Testis (tissue), 2 donors: ENCODE measurements at regions not wholly inside any gene's neighbourhood (a gene's known extent, or its start where the extent isn't known, plus 50 kb on each side); places are given as distances from the start of the nearest gene placed in this dataset.
"Not testable (repeated sequence)": the region's sequence is repeated elsewhere in the genome, so short reads cannot be mapped to it uniquely, and the experiment has no call there.

Experiments
- DNase-seq: peaks from one replicate; pipeline ENCODE4 v3.0.0-alpha.2; 2019
- H3K27ac ChIP-seq, 2 donors: fragments of 200-600 bp; sonication (generic); one replicate each; pipeline ENCODE4 v1.5.1; 2019
- H3K27me3 ChIP-seq: fragments of 200-600 bp; sonication (generic); one replicate; pipeline ENCODE4 v1.5.1; 2019
- H3K36me3 ChIP-seq: fragments of 200-600 bp; sonication (generic); one replicate; pipeline ENCODE4 v1.5.1; 2017; ENCODE audit warnings: low read depth; ENCODE audit errors: missing control alignments
- H3K4me1 ChIP-seq: fragments of 200-600 bp; sonication (generic); one replicate; pipeline ENCODE4 v1.5.1; 2019
- H3K4me3 ChIP-seq, 2 donors: fragments of 200-600 bp; sonication (generic); one replicate each; pipeline ENCODE4 v1.5.1; 2017 to 2019
- H3K9me3 ChIP-seq: fragments of 200-600 bp; sonication (generic); one replicate; pipeline ENCODE4 v1.5.1; 2017
- CTCF ChIP-seq, 3 experiments: fragments of 450-650 bp in 2 of 3; fragments of 200-600 bp in 1 of 3; sonication (generic) in 1 of 3; IDR thresholded peaks; one replicate each; pipeline ENCODE4 v1.5.1; 2016 to 2019; ENCODE audit warnings: antibody characterized with exemption in 3 of 3, mild to moderate bottlenecking in 2 of 3, moderate library complexity in 1 of 3
- POLR2A ChIP-seq: fragments of 450-650 bp; IDR thresholded peaks from one replicate; pipeline ENCODE4 v1.6.1; 2017; ENCODE audit warnings: antibody characterized with exemption, mild to moderate bottlenecking, moderate library complexity
- WGBS, 2 donors: methylation state at CpG; one replicate each; pipeline ENCODE4 v1.1.5; 2018; 5-methylcytosine and 5-hydroxymethylcytosine counted together
- intact Hi-C: fragments of 100-400 bp; cut with DNase I; formaldehyde crosslinking; loops from one replicate; pipeline ENCODE4 v1.15.1; 2023; ENCODE audit warnings: low total_unique reads

GRCh38 chr7:115802415-115802814 is 228.1 kb downstream of the TFEC start:
- H3K9me3 ChIP-seq, result no peaks in the 10 kb centered on the region
- no peak overlapping the region for H3K4me3 ChIP-seq
- no peaks in the 10 kb centered on the region for H3K4me1 ChIP-seq
- no peak for TF ChIP-seq POLR2A
- no peak for TF ChIP-seq CTCF (IDR thresholded peaks at IDR 0.05)
- H3K27ac ChIP-seq, result no peak overlapping the region
- H3K36me3 ChIP-seq, result no peaks in the 10 kb centered on the region
- intact Hi-C loops, result no loop called here
- no peak for DNase-seq
- H3K27me3 ChIP-seq, result no peaks in the 10 kb centered on the region

GRCh38 chr7:115799430-115799829 is 231.1 kb downstream of the TFEC start:
- no peaks in the 10 kb centered on the region for H3K27me3 ChIP-seq
- intact Hi-C loops, result no loop called here
- no peaks in the 10 kb centered on the region for H3K36me3 ChIP-seq
- DNase-seq, result no peak
- no peak overlapping the region for H3K27ac ChIP-seq
- no peaks in the 10 kb centered on the region for H3K9me3 ChIP-seq
- TF ChIP-seq POLR2A (no peak), CTCF (IDR thresholded peaks at IDR 0.05) (no peak)
- no peaks in the 10 kb centered on the region for H3K4me1 ChIP-seq
- no peak overlapping the region for H3K4me3 ChIP-seq
- WGBS, 2 donors, result 81 to 86% methylated on average over 2 of the region's 2 CpGs

- WGBS, 2 donors, result 93 to 94% methylated on average over 7 of the region's 7 CpGs
- Histone ChIP-seq H3K27me3 (no peaks in the 10 kb centered on the region), H3K27ac (no peak overlapping the region), H3K36me3 (no peaks in the 10 kb centered on the region), H3K4me1 (no peaks in the 10 kb centered on the region), H3K4me3 (no peak overlapping the region), H3K9me3 (no peaks in the 10 kb centered on the region)
- TF ChIP-seq CTCF (IDR thresholded peaks at IDR 0.05), result no peak
- no peak for TF ChIP-seq POLR2A
- DNase-seq, result no peak
- intact Hi-C loops, result no loop called here
These were observed 236.4 kb downstream of the TFEC start for GRCh38 chr7:115793958-115794702.

GRCh38 chr7:115789901-115790300 is 240.7 kb downstream of the TFEC start:
- intact Hi-C loops, result no loop called here

GRCh38 chr7:115789473-115789872 is 241.1 kb downstream of the TFEC start:
- WGBS, 2 donors, result 55 to 70% methylated on average over 3 of the region's 3 CpGs

More at GRCh38 chr7:115789901-115790300, 240.7 kb downstream of the TFEC start:
- Histone ChIP-seq H3K27ac (no peak overlapping the region), H3K9me3 (no peaks in the 10 kb centered on the region), H3K27me3 (no peaks in the 10 kb centered on the region), H3K36me3 (no peaks in the 10 kb centered on the region), H3K4me3 (peak overlapping the region in 1 of 2 donors; percentile 43), H3K4me1 (no peaks in the 10 kb centered on the region)
- DNase-seq, result peak; percentile 36
- 70 to 80% methylated on average over 11 to 27 of the region's 27 CpGs for WGBS, 2 donors
- TF ChIP-seq POLR2A, result no peak
- no peak for TF ChIP-seq CTCF (IDR thresholded peaks at IDR 0.05)

More at GRCh38 chr7:115789473-115789872, 241.1 kb downstream of the TFEC start:
- H3K27ac ChIP-seq, H3K4me1 ChIP-seq, H3K36me3 ChIP-seq, H3K27me3 ChIP-seq, intact Hi-C loops, H3K9me3 ChIP-seq: not testable (repeated sequence)
- peak overlapping the region in 1 of 2 donors; percentile 43 for H3K4me3 ChIP-seq
- DNase-seq, result peak; percentile 46
